Endothelial cell of umbilical vein (primary cell): ENCODE measurements at regions not wholly inside any gene's neighbourhood (a gene's known extent, or its start where the extent isn't known, plus 50 kb on each side); places are given as distances from the start of the nearest gene placed in this dataset.

Source experiments
- CTCF ChIP-seq, 2 donors: IDR thresholded peaks; 1 replicate in 1 of 2; 2 replicates in 1 of 2; pipeline ENCODE4 v1.5.1; 2011; ENCODE audit warnings: low read length in 2 of 2, mild to moderate bottlenecking in 2 of 2, moderate library complexity in 2 of 2, control low read depth in 1 of 2, inconsistent platforms in 1 of 2, low read depth in 1 of 2; ENCODE audit not compliant: insufficient read depth in 1 of 2; ENCODE audit errors: extremely low read depth in 1 of 2
- FOS ChIP-seq: IDR thresholded peaks from 2 replicates; pipeline ENCODE4 v1.6.1; 2011; ENCODE audit warnings: mild to moderate bottlenecking, low read length, moderate library complexity, borderline replicate concordance; ENCODE audit not compliant: insufficient read depth
- POLR2A ChIP-seq: IDR thresholded peaks from 2 replicates; pipeline ENCODE4 v1.6.1; 2012; ENCODE audit warnings: low read depth, mild to moderate bottlenecking, control low read depth, low read length

- TF ChIP-seq CTCF (IDR thresholded peaks at IDR 0.05; ENCODE audit: extremely low read depth in 1 of 2, insufficient read depth in 1 of 2, low read depth in 1 of 2, low read length in 2 of 2) (no peak), POLR2A (no peak), FOS (no peak)
Observed at GRCh38 chr10:2858452-2858851, 208.9 kb upstream of the PFKP start.
